Osteoblast (primary cell): ENCODE measurements at regions not wholly inside any gene's neighbourhood (a gene's known extent, or its start where the extent isn't known, plus 50 kb on each side); places are given as distances from the start of the nearest gene placed in this dataset.
"Not testable (repeated sequence)": the region's sequence is repeated elsewhere in the genome, so short reads cannot be mapped to it uniquely, and the experiment has no call there.

Experiments used
- DNase-seq: peaks from one replicate; pipeline ENCODE4 v3.0.0; 2011; ENCODE audit warnings: low spot score, mixed read lengths; ENCODE audit not compliant: insufficient read length; ENCODE audit errors: missing footprints
- H2AFZ ChIP-seq: 2 replicates; pipeline ENCODE4 v1.6.0; 2011; ENCODE audit warnings: mild to moderate bottlenecking, low read length
- H3K27ac ChIP-seq: 2 replicates; pipeline ENCODE4 v1.5.1; 2011; ENCODE audit warnings: mild to moderate bottlenecking, low read depth, low read length, moderate library complexity
- H3K27me3 ChIP-seq: 2 replicates; pipeline ENCODE4 v1.6.0; 2012; ENCODE audit warnings: mild to moderate bottlenecking, control low read depth, inconsistent platforms, low read length, moderate library complexity; ENCODE audit not compliant: insufficient read depth
- H3K36me3 ChIP-seq: 2 replicates; pipeline ENCODE4 v1.5.1; 2011; ENCODE audit warnings: mild to moderate bottlenecking, low read length, control low read depth, moderate library complexity; ENCODE audit not compliant: insufficient read depth
- H3K4me1 ChIP-seq: 2 replicates; pipeline ENCODE4 v1.5.1; 2011; ENCODE audit warnings: mild to moderate bottlenecking, low read length, control low read depth, moderate library complexity; ENCODE audit not compliant: insufficient read depth
- H3K4me2 ChIP-seq: 2 replicates; pipeline ENCODE4 v1.6.0; 2011; ENCODE audit warnings: mild to moderate bottlenecking, low read length; ENCODE audit not compliant: insufficient read depth
- H3K4me3 ChIP-seq: fragments of 200-600 bp; sonication (generic); 3 replicates; pipeline ENCODE4 v1.5.1; 2012; ENCODE audit warnings: mild to moderate bottlenecking, low read length, inconsistent platforms; ENCODE audit not compliant: insufficient read depth
- H3K79me2 ChIP-seq: 2 replicates; pipeline ENCODE4 v1.6.0; 2012; ENCODE audit warnings: mild to moderate bottlenecking, low read length, control low read depth, inconsistent platforms; ENCODE audit not compliant: insufficient read depth
- H3K9me3 ChIP-seq: 2 replicates; pipeline ENCODE4 v1.5.1; 2011; ENCODE audit warnings: low read depth, low read length, control low read depth
- H4K20me1 ChIP-seq: 2 replicates; pipeline ENCODE4 v1.6.0; 2012; ENCODE audit warnings: mild to moderate bottlenecking, low read length, control low read depth; ENCODE audit not compliant: insufficient read depth
- CTCF ChIP-seq: IDR thresholded peaks from 2 replicates; pipeline ENCODE4 v1.5.1; 2011; ENCODE audit warnings: mild to moderate bottlenecking, low read depth, low read length, moderate library complexity; ENCODE audit errors: extremely low read depth

DNA sequence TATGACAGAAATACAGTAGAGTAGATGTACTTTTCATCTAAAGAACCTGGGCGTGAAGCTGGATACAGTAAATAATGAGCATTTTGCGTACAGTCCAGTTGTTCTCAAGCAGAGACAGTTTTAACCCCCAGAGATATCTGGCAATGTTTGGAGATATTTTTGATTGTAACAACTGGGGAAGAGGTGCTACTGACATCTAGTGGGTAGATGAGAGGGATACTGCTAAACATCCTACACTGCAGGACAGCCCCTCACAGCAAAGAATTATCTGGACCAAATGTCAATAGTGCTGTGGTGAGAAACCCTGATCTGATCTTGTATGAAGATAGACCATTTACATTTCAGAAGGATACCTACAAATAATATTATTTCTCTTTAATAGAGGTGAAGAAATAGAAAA is 200.2 kb upstream of the FAM47A start:
- H3K4me2 ChIP-seq = no peak overlapping the region
- no peaks in the 10 kb centered on the region for H4K20me1 ChIP-seq
- no peak overlapping the region for H3K4me3 ChIP-seq
- no peaks in the 10 kb centered on the region for H3K36me3 ChIP-seq
- TF ChIP-seq CTCF = no peak
- H3K9me3 ChIP-seq = no peaks in the 10 kb centered on the region
- H2AFZ ChIP-seq = no peak overlapping the region
- DNase-seq = no peak
- no peak overlapping the region for H3K27ac ChIP-seq
- no peaks in the 10 kb centered on the region for H3K4me1 ChIP-seq
- H3K79me2 ChIP-seq = no peaks in the 10 kb centered on the region
- no peaks in the 10 kb centered on the region for H3K27me3 ChIP-seq

- Histone ChIP-seq H3K4me3 (no peak overlapping the region), H3K27me3 (no peaks in the 10 kb centered on the region), H4K20me1 (no peaks in the 10 kb centered on the region), H3K4me2 (no peak overlapping the region), H3K79me2 (no peaks in the 10 kb centered on the region), H3K9me3 (no peaks in the 10 kb centered on the region), H3K4me1 (no peaks in the 10 kb centered on the region), H3K27ac (no peak overlapping the region), H3K36me3 (no peaks in the 10 kb centered on the region), H2AFZ (no peak overlapping the region)
- no peak for TF ChIP-seq CTCF
- no peak for DNase-seq
Observed at GRCh38 chrX:34325460-34325859, 193.3 kb upstream of the FAM47A start.

DNA sequence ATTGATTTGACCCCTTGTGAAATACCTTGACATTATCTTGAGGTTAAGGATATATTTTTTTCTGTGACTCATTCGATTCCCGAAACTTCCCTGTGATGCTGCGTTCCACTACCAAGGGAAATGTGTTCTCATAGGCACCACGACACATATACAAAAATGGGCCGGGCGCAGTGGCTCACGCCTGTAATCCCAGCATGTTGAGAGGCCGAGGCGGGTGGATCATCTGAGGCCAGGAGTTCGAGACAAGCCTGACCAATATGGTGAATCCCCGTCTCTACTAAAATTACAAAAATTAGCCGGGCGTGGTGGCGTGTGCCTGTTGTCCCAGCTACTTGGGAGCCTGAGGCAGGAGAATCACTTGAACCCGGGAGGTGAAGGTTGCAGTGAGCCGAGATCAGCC is 188.3 kb upstream of the FAM47A start:
- H3K36me3 ChIP-seq, H3K9me3 ChIP-seq, H3K4me2 ChIP-seq, H2AFZ ChIP-seq, H3K27ac ChIP-seq, H4K20me1 ChIP-seq, H3K27me3 ChIP-seq, H3K79me2 ChIP-seq, H3K4me3 ChIP-seq, H3K4me1 ChIP-seq, DNase-seq: not testable (repeated sequence)

- no peaks in the 10 kb centered on the region for H3K27me3 ChIP-seq
Observed at GRCh38 chrX:34300871-34301270, 168.8 kb upstream of the FAM47A start.

More at GRCh38 chrX:34300871-34301270, 168.8 kb upstream of the FAM47A start:
- Histone ChIP-seq H4K20me1 (no peaks in the 10 kb centered on the region), H3K79me2 (no peaks in the 10 kb centered on the region), H3K4me2 (no peak overlapping the region), H3K4me3 (no peak overlapping the region), H3K36me3 (no peaks in the 10 kb centered on the region), H3K4me1 (no peaks in the 10 kb centered on the region), H3K9me3 (no peaks in the 10 kb centered on the region), H2AFZ (no peak overlapping the region), H3K27ac (no peak overlapping the region)
- peak; percentile 54 for TF ChIP-seq CTCF
- DNase-seq = peak; percentile 41
